BLaER1 (cell line): ENCODE measurements at regions not wholly inside any gene's neighbourhood (a gene's known extent, or its start where the extent isn't known, plus 50 kb on each side); places are given as distances from the start of the nearest gene placed in this dataset.

Source experiments
- H3K27ac ChIP-seq: shearing (Covaris generic); formaldehyde crosslinking; 2 replicates; pipeline ENCODE4 v1.8.1; 2022
- H3K27me3 ChIP-seq: shearing (Covaris generic); formaldehyde crosslinking; 2 replicates; pipeline ENCODE4 v1.8.1; 2022
- H3K36me3 ChIP-seq: shearing (Covaris generic); formaldehyde crosslinking; 2 replicates; pipeline ENCODE4 v1.8.1; 2022
- H3K4me1 ChIP-seq: shearing (Covaris generic); formaldehyde crosslinking; 2 replicates; pipeline ENCODE4 v1.8.1; 2022
- H3K4me2 ChIP-seq: shearing (Covaris generic); formaldehyde crosslinking; 2 replicates; pipeline ENCODE4 v1.8.1; 2022
- H3K4me3 ChIP-seq: shearing (Covaris generic); formaldehyde crosslinking; 2 replicates; pipeline ENCODE4 v1.8.1; 2022
- H3K9ac ChIP-seq: shearing (Covaris generic); formaldehyde crosslinking; 2 replicates; pipeline ENCODE4 v1.8.1; 2022
- H3K9me3 ChIP-seq: shearing (Covaris generic); formaldehyde crosslinking; 2 replicates; pipeline ENCODE4 v1.8.1; 2022
- H4K20me1 ChIP-seq: shearing (Covaris generic); formaldehyde crosslinking; 2 replicates; pipeline ENCODE4 v1.8.1; 2022
- Cebpa-rat ChIP-seq: shearing (Covaris generic); IDR thresholded peaks from 2 replicates; pipeline ENCODE4 v1.8.1; 2022

DNA sequence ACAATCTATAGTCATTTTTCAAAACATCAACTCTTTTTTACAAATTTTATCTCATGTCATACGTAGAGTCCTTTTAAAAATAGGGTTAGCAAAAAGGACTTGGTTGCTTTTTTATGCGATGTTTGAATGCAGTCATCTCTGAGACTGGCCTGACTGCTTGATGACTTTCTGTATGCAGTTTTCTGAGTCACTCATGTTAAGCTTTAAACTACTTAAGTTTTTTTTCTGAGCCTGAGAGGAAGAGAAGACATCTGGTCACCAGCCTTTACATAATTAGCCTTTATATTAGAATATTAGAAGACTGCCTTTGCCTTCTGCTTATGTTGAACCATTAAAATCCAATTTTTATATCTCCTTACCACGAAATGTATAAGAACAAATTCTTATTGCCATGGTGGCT, 834.4 kb upstream of the MBL2 start:
- Histone ChIP-seq H3K27ac (no peak overlapping the region), H3K4me1 (no peaks in the 10 kb centered on the region), H3K4me2 (no peak overlapping the region), H4K20me1 (no peaks in the 10 kb centered on the region), H3K36me3 (no peaks in the 10 kb centered on the region), H3K4me3 (no peak overlapping the region), H3K9ac (no peak overlapping the region), H3K9me3 (no peaks in the 10 kb centered on the region), H3K27me3 (no peaks in the 10 kb centered on the region)
- no peak for TF ChIP-seq Cebpa-rat

GRCh38 chr10:53601260-53601875, 828.8 kb upstream of the MBL2 start:
- no peak overlapping the region for H3K4me2 ChIP-seq
- no peaks in the 10 kb centered on the region for H3K27me3 ChIP-seq
- H3K9me3 ChIP-seq, result no peaks in the 10 kb centered on the region
- H3K4me1 ChIP-seq, result 0 out of 2 replicates have a peak, but pooled peaks cover 6% of the 10 kb centered on the region
- no peak overlapping the region for H3K4me3 ChIP-seq
- H4K20me1 ChIP-seq, result no peaks in the 10 kb centered on the region
- TF ChIP-seq Cebpa-rat, result no peak
- no peak overlapping the region for H3K9ac ChIP-seq
- H3K27ac ChIP-seq, result no peak overlapping the region
- H3K36me3 ChIP-seq, result no peaks in the 10 kb centered on the region

GRCh38 chr10:53598914-53599313, 826.3 kb upstream of the MBL2 start:
- no peaks in the 10 kb centered on the region for H4K20me1 ChIP-seq
- H3K9ac ChIP-seq, result no peak overlapping the region
- H3K27me3 ChIP-seq, result no peaks in the 10 kb centered on the region
- H3K4me2 ChIP-seq, result no peak overlapping the region
- no peaks in the 10 kb centered on the region for H3K36me3 ChIP-seq
- no peaks in the 10 kb centered on the region for H3K9me3 ChIP-seq
- no peak overlapping the region for H3K27ac ChIP-seq
- H3K4me1 ChIP-seq, result 0 out of 2 replicates have a peak, but pooled peaks cover 6% of the 10 kb centered on the region
- no peak overlapping the region for H3K4me3 ChIP-seq
- no peak for TF ChIP-seq Cebpa-rat

GRCh38 chr10:53597835-53598251, 825.3 kb upstream of the MBL2 start:
- H3K4me2 ChIP-seq, result no peak overlapping the region
- no peak overlapping the region for H3K4me3 ChIP-seq
- H3K27me3 ChIP-seq, result no peaks in the 10 kb centered on the region
- H3K9me3 ChIP-seq, result no peaks in the 10 kb centered on the region
- 0 out of 2 replicates have a peak, but pooled peaks cover 6% of the 10 kb centered on the region for H3K4me1 ChIP-seq
- TF ChIP-seq Cebpa-rat, result no peak
- no peak overlapping the region for H3K9ac ChIP-seq
- H3K36me3 ChIP-seq, result no peaks in the 10 kb centered on the region
- H3K27ac ChIP-seq, result no peak overlapping the region
- no peaks in the 10 kb centered on the region for H4K20me1 ChIP-seq

DNA sequence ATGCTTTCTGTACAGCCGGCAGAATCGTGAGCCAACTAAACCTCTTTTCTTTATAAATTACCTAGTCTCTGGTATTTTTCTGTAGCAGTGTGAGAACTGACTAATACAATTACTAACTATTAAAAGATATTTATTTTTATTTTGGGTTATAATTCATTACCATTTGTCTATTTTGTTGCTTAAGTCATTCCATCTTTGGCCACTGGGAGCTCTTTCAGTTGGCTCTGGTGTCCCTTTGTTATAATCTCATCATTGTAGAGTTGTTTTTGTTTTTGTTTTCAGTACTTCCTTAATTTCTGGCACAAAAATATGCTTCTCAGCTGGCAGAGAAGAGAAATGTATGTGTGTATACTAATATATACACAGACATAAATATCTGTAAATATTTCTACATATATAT, 807.9 kb upstream of the MBL2 start:
- Histone ChIP-seq H3K27me3 (no peaks in the 10 kb centered on the region), H3K4me3 (no peak overlapping the region), H3K9me3 (no peaks in the 10 kb centered on the region), H3K27ac (no peak overlapping the region), H4K20me1 (no peaks in the 10 kb centered on the region), H3K4me1 (no peaks in the 10 kb centered on the region; the same call in 1 of the 2 replicates), H3K9ac (no peak overlapping the region), H3K4me2 (no peak overlapping the region), H3K36me3 (no peaks in the 10 kb centered on the region)
- no peak for TF ChIP-seq Cebpa-rat

- Histone ChIP-seq H3K27me3 (no peaks in the 10 kb centered on the region), H3K4me1 (no peaks in the 10 kb centered on the region; the same call in 1 of the 2 replicates)
- no peak for TF ChIP-seq Cebpa-rat
These were observed 807.2 kb upstream of the MBL2 start for GRCh38 chr10:53579773-53580172.

DNA sequence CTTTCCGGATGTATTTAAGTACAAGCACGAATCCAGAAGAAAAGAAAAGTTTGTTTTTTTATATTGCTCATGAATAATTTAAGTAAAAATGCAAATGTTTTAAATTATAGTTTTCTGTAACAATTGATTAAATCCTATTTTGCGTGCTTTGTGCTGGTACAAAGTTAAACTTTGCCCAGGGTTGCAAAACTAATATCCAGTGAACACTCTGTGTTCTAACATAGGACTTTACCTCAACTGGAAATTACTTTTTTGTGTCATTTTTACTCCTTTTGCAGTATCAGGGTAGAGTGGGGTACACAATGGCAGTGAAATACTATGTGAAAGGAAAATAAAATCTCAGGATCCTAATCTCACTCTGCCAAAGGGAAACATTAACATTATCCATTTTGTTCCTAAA, 801.4 kb upstream of the MBL2 start:
- H3K9ac ChIP-seq, result no peak overlapping the region
- no peaks in the 10 kb centered on the region for H3K27me3 ChIP-seq
- no peak overlapping the region for H3K27ac ChIP-seq
- no peak overlapping the region for H3K4me3 ChIP-seq
- no peak for TF ChIP-seq Cebpa-rat
- H3K36me3 ChIP-seq, result no peaks in the 10 kb centered on the region
- no peaks in the 10 kb centered on the region for H3K9me3 ChIP-seq
- H4K20me1 ChIP-seq, result no peaks in the 10 kb centered on the region
- H3K4me1 ChIP-seq, result no peaks in the 10 kb centered on the region
- no peak overlapping the region for H3K4me2 ChIP-seq

More at GRCh38 chr10:53579773-53580172, 807.2 kb upstream of the MBL2 start:
- no peaks in the 10 kb centered on the region for H3K9me3 ChIP-seq
- H3K9ac ChIP-seq, result no peak overlapping the region
- H3K36me3 ChIP-seq, result no peaks in the 10 kb centered on the region
- H3K4me3 ChIP-seq, result no peak overlapping the region
- no peaks in the 10 kb centered on the region for H4K20me1 ChIP-seq
- H3K27ac ChIP-seq, result no peak overlapping the region
- H3K4me2 ChIP-seq, result no peak overlapping the region

GRCh38 chr10:53573498-53573897, 800.9 kb upstream of the MBL2 start:
- H3K27me3 ChIP-seq, result no peaks in the 10 kb centered on the region
- no peaks in the 10 kb centered on the region for H3K4me1 ChIP-seq
- no peak for TF ChIP-seq Cebpa-rat
- H3K4me3 ChIP-seq, result no peak overlapping the region
- H3K9ac ChIP-seq, result no peak overlapping the region
- no peak overlapping the region for H3K4me2 ChIP-seq
- H3K36me3 ChIP-seq, result no peaks in the 10 kb centered on the region
- no peaks in the 10 kb centered on the region for H3K9me3 ChIP-seq
- no peaks in the 10 kb centered on the region for H4K20me1 ChIP-seq
- H3K27ac ChIP-seq, result no peak overlapping the region

GRCh38 chr10:53572799-53573198, 800.2 kb upstream of the MBL2 start:
- Histone ChIP-seq H3K4me2 (no peak overlapping the region), H3K27ac (no peak overlapping the region), H3K9ac (no peak overlapping the region), H3K27me3 (no peaks in the 10 kb centered on the region), H3K36me3 (no peaks in the 10 kb centered on the region), H3K9me3 (no peaks in the 10 kb centered on the region), H3K4me1 (no peaks in the 10 kb centered on the region), H3K4me3 (no peak overlapping the region), H4K20me1 (no peaks in the 10 kb centered on the region)
- TF ChIP-seq Cebpa-rat, result no peak

GRCh38 chr10:53570221-53570620, 797.6 kb upstream of the MBL2 start:
- Histone ChIP-seq H3K27me3 (no peaks in the 10 kb centered on the region), H3K36me3 (no peaks in the 10 kb centered on the region), H4K20me1 (no peaks in the 10 kb centered on the region), H3K9me3 (no peaks in the 10 kb centered on the region), H3K27ac (no peak overlapping the region), H3K4me3 (no peak overlapping the region), H3K9ac (no peak overlapping the region), H3K4me2 (no peak overlapping the region), H3K4me1 (no peaks in the 10 kb centered on the region)
- no peak for TF ChIP-seq Cebpa-rat

- no peaks in the 10 kb centered on the region for H3K27me3 ChIP-seq
- no peaks in the 10 kb centered on the region for H4K20me1 ChIP-seq
- H3K9ac ChIP-seq, result no peak overlapping the region
- no peak overlapping the region for H3K4me2 ChIP-seq
- H3K27ac ChIP-seq, result no peak overlapping the region
- no peaks in the 10 kb centered on the region for H3K9me3 ChIP-seq
- H3K36me3 ChIP-seq, result no peaks in the 10 kb centered on the region
- no peak overlapping the region for H3K4me3 ChIP-seq
- H3K4me1 ChIP-seq, result no peaks in the 10 kb centered on the region
- no peak for TF ChIP-seq Cebpa-rat
These were observed 796.9 kb upstream of the MBL2 start for GRCh38 chr10:53569455-53569854.
